ENCODE measurements at regions not wholly inside any gene's neighbourhood (a gene's known extent, or its start where the extent isn't known, plus 50 kb on each side); places are given as distances from the start of the nearest gene placed in this dataset.

- H3K27ac Mint-ChIP-seq: no peak overlapping the region
- POLR2A ChIA-PET: no interaction called here
- no peak overlapping the region for H3K4me3 Mint-ChIP-seq
- H3K27me3 Mint-ChIP-seq (ENCODE audit: low read depth): no peaks in the 10 kb centered on the region
- TF ChIP-seq ZNF232 (CRISPR knock-in tag; IDR thresholded peaks at IDR 0.05): no peak
- no peaks in the 10 kb centered on the region for H3K9me3 Mint-ChIP-seq
- no peaks in the 10 kb centered on the region for H3K4me1 Mint-ChIP-seq
- DNase-seq (ENCODE audit: low spot score): no peak
- no peak for ATAC-seq
- H3K36me3 Mint-ChIP-seq: peaks cover 28% of the 10 kb centered on the region
- CTCF ChIA-PET: interaction anchor here (3.4 kb wide), 1 partner anchor 60 kb away, joined by 18 read pairs; no protein-coding TSS in a partner anchor
These were observed 349.8 kb downstream of the SEC14L1 start for GRCh38 chr17:77490361-77491183.

- ChIA-PET CTCF (interaction anchor here (3.4 kb wide), 1 partner anchor 62 kb away, joined by 18 read pairs; no protein-coding TSS in a partner anchor), POLR2A (no interaction called here)
- no peak for TF ChIP-seq STAT6 (CRISPR knock-in tag; conservative IDR thresholded peaks at IDR 0.05; ENCODE audit: low read depth)
- TF ChIP-seq SMAD4 (CRISPR knock-in tag; IDR thresholded peaks at IDR 0.05): no peak
- TF ChIP-seq SMAD3 (CRISPR knock-in tag; IDR thresholded peaks at IDR 0.05; ENCODE audit: borderline replicate concordance): no peak
- no peak for TF ChIP-seq HMGXB4 (CRISPR knock-in tag; IDR thresholded peaks at IDR 0.05)
- TF ChIP-seq NFE2L1 (CRISPR knock-in tag; IDR thresholded peaks at IDR 0.05): no peak
- TF ChIP-seq NR3C1 (CRISPR knock-in tag; conservative IDR thresholded peaks at IDR 0.05; ENCODE audit: low read depth): no peak
- no peak for TF ChIP-seq NFYB (CRISPR knock-in tag; conservative IDR thresholded peaks at IDR 0.05; ENCODE audit: low read depth)
- no peak for TF ChIP-seq ZNF232 (CRISPR knock-in tag; IDR thresholded peaks at IDR 0.05)
- TF ChIP-seq GTF2I (CRISPR knock-in tag; conservative IDR thresholded peaks at IDR 0.05): no peak
- no peak for TF ChIP-seq AR (CRISPR knock-in tag; IDR thresholded peaks at IDR 0.05)
- TF ChIP-seq AFF4 (CRISPR knock-in tag; IDR thresholded peaks at IDR 0.05; ENCODE audit: borderline replicate concordance): no peak
- no peak for TF ChIP-seq ATF2 (CRISPR knock-in tag; IDR thresholded peaks at IDR 0.05; ENCODE audit: borderline replicate concordance, low read depth)
- no peak for TF ChIP-seq CBFB (CRISPR knock-in tag; IDR thresholded peaks at IDR 0.05; ENCODE audit: low read depth)
- TF ChIP-seq TCF7 (CRISPR knock-in tag; IDR thresholded peaks at IDR 0.05; ENCODE audit: low read depth): no peak
- TF ChIP-seq E2F1 (CRISPR knock-in tag; IDR thresholded peaks at IDR 0.05): no peak
- no peak for TF ChIP-seq USF2 (CRISPR knock-in tag; IDR thresholded peaks at IDR 0.05)
- no peak for TF ChIP-seq FOXK1 (CRISPR knock-in tag; IDR thresholded peaks at IDR 0.05)
- Mint-ChIP-seq H3K4me3 (no peak overlapping the region), H3K36me3 (peaks cover 31% of the 10 kb centered on the region), H3K4me1 (no peaks in the 10 kb centered on the region), H3K27me3 (ENCODE audit: low read depth) (no peaks in the 10 kb centered on the region), H3K9me3 (no peaks in the 10 kb centered on the region), H3K27ac (peak overlapping the region; percentile 36; the same call in 1 of the 2 replicates)
- DNase-seq (ENCODE audit: low spot score) (no peak), ATAC-seq (no peak)
These were observed 351.2 kb downstream of the SEC14L1 start for GRCh38 chr17:77491921-77492445.

All from WTC11 (cell line).